A549 (cell line): ENCODE measurements at regions not wholly inside any gene's neighbourhood (a gene's known extent, or its start where the extent isn't known, plus 50 kb on each side); places are given as distances from the start of the nearest gene placed in this dataset.

ENCODE experiments used
- ATAC-seq, 2 experiments: fragments of 200-7000 bp in 1 of 2; fragments of >200 bp in 1 of 2; cut with Nextera tagmentation in 1 of 2; cut with Tn5 transposase in 1 of 2; 3 replicates each; pipeline versions ENCODE4 v1.8.0 to v1.9.1; 2018 to 2020; ENCODE audit warnings: mild to moderate bottlenecking in 1 of 2, moderate library complexity in 1 of 2
- CTCF ChIA-PET: fragments of 300-600 bp; sonication (Branson Sonifier 250); formaldehyde crosslinking; extraction: SDS; loops from one replicate; lab custom pipeline; 2021; ENCODE audit warnings: antibody characterized with exemption, inconsistent platforms; lab: Yijun Ruan, JAX
- POLR2A ChIA-PET: fragments of 350-600 bp; formaldehyde crosslinking; extraction: SDS; loops from one replicate; lab custom pipeline; 2021; ENCODE audit warnings: antibody characterized with exemption, inconsistent platforms; lab: Yijun Ruan, JAX
- DNase-seq, 2 experiments: peaks; one replicate each; pipeline versions ENCODE4 v3.0.0 to v3.0.0-alpha.2; 2011 to 2016; ENCODE audit warnings: low read depth in 1 of 2, low spot score in 1 of 2
- FAIRE-seq: peaks from 2 replicates; lab custom pipeline; 2011; peaks lifted over from hg19 to GRCh38; lab: Jason Lieb, UNC
- H3K27ac ChIP-seq, 2 experiments: fragments of >200 bp; sonication (Bioruptor Twin); formaldehyde crosslinking; 3 replicates each; pipeline ENCODE4 v1.5.1; 2016 to 2017
- H3K4me1 ChIP-seq: fragments of >200 bp; sonication (Bioruptor Twin); formaldehyde crosslinking; 3 replicates; pipeline ENCODE4 v1.6.1; 2016
- H3K4me2 ChIP-seq: fragments of >200 bp; sonication (Bioruptor Twin); formaldehyde crosslinking; 3 replicates; pipeline ENCODE4 v1.6.1; 2016
- H3K4me3 ChIP-seq: fragments of >200 bp; sonication (Bioruptor Twin); formaldehyde crosslinking; 3 replicates; pipeline ENCODE4 v1.5.1; 2016
- H3K9me3 ChIP-seq: fragments of >200 bp; sonication (Bioruptor Twin); formaldehyde crosslinking; 3 replicates; pipeline ENCODE4 v1.6.1; 2016
- ATOH8 ChIP-seq: fragments of 250-450 bp; sonication (Bioruptor Pico); IDR thresholded peaks from 2 replicates; pipeline ENCODE4 v1.5.0; 2020; ENCODE audit warnings: low read depth, mild to moderate bottlenecking, moderate library complexity
- CBX2 ChIP-seq: fragments of 200-600 bp; sonication (generic); IDR thresholded peaks from 2 replicates; pipeline ENCODE4 v1.6.1; 2016; ENCODE audit warnings: low read depth, mild to moderate bottlenecking, borderline replicate concordance
- CHD2 ChIP-seq: fragments of 150-350 bp; IDR thresholded peaks from 2 replicates; pipeline ENCODE4 v1.6.1; 2014; ENCODE audit warnings: low read length; ENCODE audit not compliant: partially characterized antibody
- ESRRA ChIP-seq: fragments of 150-350 bp; IDR thresholded peaks from 2 replicates; pipeline ENCODE4 v1.6.1; 2014; ENCODE audit warnings: mild to moderate bottlenecking, low read length, borderline replicate concordance
- FOSB ChIP-seq: fragments of 250-450 bp; sonication (Bioruptor Pico); IDR thresholded peaks from 2 replicates; pipeline ENCODE4 v1.5.0; 2020; ENCODE audit warnings: mild to moderate bottlenecking, moderate library complexity
- FOSL2 ChIP-seq, 2 experiments: fragments of 450-650 bp in 1 of 2; fragments of >200 bp in 1 of 2; sonication (Bioruptor Twin) in 1 of 2; formaldehyde crosslinking; IDR thresholded peaks; 2 replicates each; pipeline versions ENCODE4 v1.5.0 to v1.6.1; 2016 to 2020; ENCODE audit warnings: mild to moderate bottlenecking in 1 of 2, moderate library complexity in 1 of 2
- FOXS1 ChIP-seq: fragments of 250-450 bp; sonication (Bioruptor Pico); IDR thresholded peaks from 2 replicates; pipeline ENCODE4 v1.5.0; 2020; ENCODE audit warnings: mild to moderate bottlenecking, moderate library complexity
- HDAC2 ChIP-seq: fragments of 200-600 bp; sonication (generic); IDR thresholded peaks from 2 replicates; pipeline ENCODE4 v1.6.1; 2016
- HMGXB4 ChIP-seq: fragments of 250-450 bp; sonication (Bioruptor Pico); IDR thresholded peaks from 2 replicates; pipeline ENCODE4 v1.5.0; 2021; ENCODE audit warnings: mild to moderate bottlenecking, moderate library complexity, borderline replicate concordance
- HOXB5 ChIP-seq: fragments of 250-450 bp; sonication (Bioruptor Pico); IDR thresholded peaks from 2 replicates; pipeline ENCODE4 v1.5.0; 2020; ENCODE audit warnings: mild to moderate bottlenecking, moderate library complexity
- MAFK ChIP-seq: fragments of 450-650 bp; IDR thresholded peaks from 2 replicates; pipeline ENCODE4 v1.6.1; 2014; ENCODE audit not compliant: partially characterized antibody
- PHF8 ChIP-seq: fragments of 200-600 bp; sonication (generic); IDR thresholded peaks from 2 replicates; pipeline ENCODE4 v1.6.1; 2016; ENCODE audit warnings: low read depth, mild to moderate bottlenecking, antibody characterized with exemption, moderate library complexity, borderline replicate concordance
- RAD21 ChIP-seq, 2 experiments: fragments of >200 bp in 1 of 2; sonication (Bioruptor Twin) in 1 of 2; formaldehyde crosslinking in 1 of 2; IDR thresholded peaks in 1 of 2; conservative IDR thresholded peaks in 1 of 2; 2 replicates in 1 of 2; 3 replicates in 1 of 2; pipeline ENCODE4 v1.6.1; 2012 to 2018; ENCODE audit warnings: inconsistent platforms in 1 of 2
- RCOR1 ChIP-seq: fragments of 150-350 bp; IDR thresholded peaks from 2 replicates; pipeline ENCODE4 v1.6.1; 2014; ENCODE audit warnings: antibody characterized with exemption, low read length, low read depth
- REST ChIP-seq: fragments of 200-600 bp; sonication (generic); IDR thresholded peaks from 2 replicates; pipeline ENCODE4 v1.6.1; 2016; ENCODE audit warnings: antibody characterized with exemption, mild to moderate bottlenecking, moderate library complexity
- SMC3 ChIP-seq: fragments of >200 bp; sonication (Bioruptor Twin); formaldehyde crosslinking; IDR thresholded peaks from 3 replicates; pipeline ENCODE4 v1.6.1; 2018; ENCODE audit warnings: inconsistent platforms
- ZC3H11A ChIP-seq: fragments of 450-650 bp; IDR thresholded peaks from 2 replicates; pipeline ENCODE4 v1.6.1; 2014; ENCODE audit warnings: antibody characterized with exemption, mild to moderate bottlenecking
- ZFP36 ChIP-seq: fragments of 450-650 bp; IDR thresholded peaks from 2 replicates; pipeline ENCODE4 v1.6.1; 2014; ENCODE audit warnings: borderline replicate concordance; ENCODE audit not compliant: partially characterized antibody
- WGBS: methylation state at CpG from one replicate; pipeline ENCODE4 v1.1.6; 2017; ENCODE audit errors: missing lambda C conversion rate; 5-methylcytosine and 5-hydroxymethylcytosine counted together

GRCh38 chr10:128542659-128543058 lies 416.4 kb upstream of the MKI67 start:
- H3K27ac ChIP-seq = no peak overlapping the region
- H3K4me1 ChIP-seq = no peaks in the 10 kb centered on the region
- H3K9me3 ChIP-seq = no peaks in the 10 kb centered on the region
- WGBS = 21% methylated on average over 7 of the region's 7 CpGs
- CTCF ChIA-PET = no interaction called here
- H3K4me3 ChIP-seq = no peak overlapping the region
- DNase-seq (no peak), FAIRE-seq (no peak), ATAC-seq (no peak)
- no peak for TF ChIP-seq PHF8
- no peak for TF ChIP-seq RAD21 (conservative IDR thresholded peaks at IDR 0.05 in 1 of 2, IDR thresholded peaks at IDR 0.05 in 1 of 2)
- no peak for TF ChIP-seq MAFK
- TF ChIP-seq SMC3 = no peak
- TF ChIP-seq ATOH8 (CRISPR knock-in tag) = no peak
- TF ChIP-seq ZC3H11A = no peak
- no peak for TF ChIP-seq ZFP36
- no peak overlapping the region for H3K4me2 ChIP-seq
- POLR2A ChIA-PET = no interaction called here

- H3K4me2 ChIP-seq = no peak overlapping the region
- FAIRE-seq = no peak
- CTCF ChIA-PET = no interaction called here
- 40% methylated on average over 12 of the region's 12 CpGs for WGBS
- no peak for DNase-seq
- ATAC-seq = no peak
- TF ChIP-seq ESRRA (no peak), REST (no peak), FOSL2 (IDR thresholded peaks at IDR 0.05) (no peak), FOSL2 (CRISPR knock-in tag; IDR thresholded peaks at IDR 0.05) (no peak), FOSB (CRISPR knock-in tag) (no peak), SMC3 (no peak), FOXS1 (CRISPR knock-in tag) (no peak), RCOR1 (no peak), CBX2 (no peak), HMGXB4 (CRISPR knock-in tag) (no peak), HOXB5 (CRISPR knock-in tag) (no peak), HDAC2 (no peak), CHD2 (no peak)
- H3K4me3 ChIP-seq = no peak overlapping the region
- H3K9me3 ChIP-seq = no peaks in the 10 kb centered on the region
- no peak overlapping the region for H3K27ac ChIP-seq
- POLR2A ChIA-PET = no interaction called here
- no peaks in the 10 kb centered on the region for H3K4me1 ChIP-seq
Measured at GRCh38 chr10:128543151-128543550, 416.9 kb upstream of the MKI67 start.
